ENCODE measurements at regions not wholly inside any gene's neighbourhood (a gene's known extent, or its start where the extent isn't known, plus 50 kb on each side); places are given as distances from the start of the nearest gene placed in this dataset.

DNA sequence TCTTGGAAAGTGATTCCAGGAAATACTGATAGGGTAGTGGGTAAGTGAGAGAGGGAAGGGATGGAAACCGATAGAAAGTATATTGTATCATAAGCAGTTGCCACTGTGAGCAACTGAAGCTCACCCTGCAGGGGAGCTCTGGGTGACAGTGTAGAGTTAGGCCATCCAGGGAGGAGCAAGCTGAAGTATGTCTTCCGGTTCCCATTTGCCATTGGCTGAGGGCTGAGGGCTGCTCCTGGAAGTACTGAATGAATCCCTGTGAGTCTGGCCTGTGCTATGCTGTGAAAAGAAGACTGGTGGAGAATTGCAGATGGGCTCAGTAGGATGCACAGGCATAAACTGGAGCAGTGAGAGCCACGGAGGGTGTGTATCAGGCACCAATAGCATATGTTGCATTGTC, 348.3 kb downstream of the MFSD1 start:
- TF ChIP-seq CTCF (conservative IDR thresholded peaks at IDR 0.05; ENCODE audit: low read length) (no peak), EZH2phosphoT487 (IDR thresholded peaks at IDR 0.05; ENCODE audit: borderline replicate concordance, low read depth, low read length) (no peak)

Data from OCI-LY7 (cell line).